GM12892 (cell line): ENCODE measurements at regions not wholly inside any gene's neighbourhood (a gene's known extent, or its start where the extent isn't known, plus 50 kb on each side); places are given as distances from the start of the nearest gene placed in this dataset.

Source experiments
- POLR2A ChIP-seq: IDR thresholded peaks from 2 replicates; pipeline ENCODE4 v1.6.1; 2011; ENCODE audit warnings: low read depth, low read length, control low read depth
- POLR2AphosphoS5 ChIP-seq: IDR thresholded peaks from 2 replicates; pipeline ENCODE4 v1.6.1; 2011; ENCODE audit warnings: low read depth, low read length, control low read depth
- TAF1 ChIP-seq: IDR thresholded peaks from 2 replicates; pipeline ENCODE4 v1.6.1; 2011; ENCODE audit warnings: low read depth, mild to moderate bottlenecking, control low read depth, low read length, borderline replicate concordance

- TF ChIP-seq POLR2A: no peak
- no peak for TF ChIP-seq POLR2AphosphoS5
- TF ChIP-seq TAF1: no peak
Observed at GRCh38 chr10:78210548-78210947, 176.9 kb downstream of the RPS24 start.
